DOHH2 (cell line): ENCODE measurements at regions not wholly inside any gene's neighbourhood (a gene's known extent, or its start where the extent isn't known, plus 50 kb on each side); places are given as distances from the start of the nearest gene placed in this dataset.
A peak's percentile ranks its signal among the peaks of the same experiment; 100 is the strongest.
"Not testable (repeated sequence)": the region's sequence is repeated elsewhere in the genome, so short reads cannot be mapped to it uniquely, and the experiment has no call there.

ENCODE experiments used
- H3F3A ChIP-seq: fragments of 200-600 bp; sonication (generic), shearing (Covaris generic); 2 replicates; pipeline ENCODE4 v1.6.0; 2016; ENCODE audit warnings: antibody characterized with exemption, mild to moderate bottlenecking; ENCODE audit not compliant: control insufficient read depth, insufficient read depth
- H3K27ac ChIP-seq: fragments of 200-600 bp; sonication (generic); 2 replicates; pipeline ENCODE4 v1.5.1; 2014; ENCODE audit warnings: low read depth, mild to moderate bottlenecking, low read length, moderate library complexity
- H3K27me3 ChIP-seq: fragments of 200-600 bp; sonication (generic); 2 replicates; pipeline ENCODE4 v1.6.1; 2014; ENCODE audit warnings: mild to moderate bottlenecking, low read length, mixed read lengths; ENCODE audit not compliant: control insufficient read depth
- H3K36me3 ChIP-seq: fragments of 200-600 bp; sonication (generic); 2 replicates; pipeline ENCODE4 v1.6.1; 2014; ENCODE audit warnings: mild to moderate bottlenecking, low read length, moderate library complexity, mixed read lengths; ENCODE audit not compliant: control insufficient read depth
- H3K4me1 ChIP-seq: fragments of 200-600 bp; sonication (generic); 2 replicates; pipeline ENCODE4 v1.6.1; 2014; ENCODE audit warnings: mild to moderate bottlenecking, low read length, mixed read lengths; ENCODE audit not compliant: control insufficient read depth
- H3K4me2 ChIP-seq: fragments of 200-600 bp; sonication (generic); 2 replicates; pipeline ENCODE4 v1.6.0; 2014; ENCODE audit warnings: mild to moderate bottlenecking, low read length, moderate library complexity
- H3K4me3 ChIP-seq: fragments of 200-600 bp; sonication (generic); 2 replicates; pipeline ENCODE4 v1.5.1; 2014; ENCODE audit warnings: mild to moderate bottlenecking, low read length, mixed read lengths
- H3K79me2 ChIP-seq: fragments of 200-600 bp; sonication (generic); 2 replicates; pipeline ENCODE4 v1.6.1; 2014; ENCODE audit warnings: mild to moderate bottlenecking, low read length, mixed read lengths; ENCODE audit not compliant: control insufficient read depth
- H3K9me2 ChIP-seq: fragments of 200-600 bp; sonication (generic); replicated peaks from 2 replicates; pipeline ENCODE4 v1.6.1; 2014; ENCODE audit warnings: mild to moderate bottlenecking, low read length, mixed read lengths; ENCODE audit not compliant: control insufficient read depth
- H3K9me3 ChIP-seq: fragments of 200-600 bp; sonication (generic); 2 replicates; pipeline ENCODE4 v1.6.1; 2014; ENCODE audit warnings: antibody characterized with exemption, low read length, mixed read lengths; ENCODE audit not compliant: control insufficient read depth, insufficient read depth
- H4K20me1 ChIP-seq: fragments of 200-600 bp; sonication (generic); 2 replicates; pipeline ENCODE4 v1.6.0; 2014; ENCODE audit warnings: low read depth, mild to moderate bottlenecking, antibody characterized with exemption, low read length, moderate library complexity; ENCODE audit not compliant: control insufficient read depth, insufficient read depth
- CTCF ChIP-seq: fragments of 200-600 bp; sonication (generic); IDR thresholded peaks from one replicate; pipeline ENCODE4 v1.5.1; 2014; ENCODE audit warnings: antibody characterized with exemption, mild to moderate bottlenecking, low read depth, low read length; ENCODE audit not compliant: poor library complexity, severe bottlenecking
- EZH2phosphoT487 ChIP-seq: fragments of 200-600 bp; sonication (generic); IDR thresholded peaks from 2 replicates; pipeline ENCODE4 v1.6.1; 2017; ENCODE audit warnings: borderline replicate concordance, mild to moderate bottlenecking, antibody characterized with exemption, low read length, moderate library complexity, mixed read lengths

GRCh38 chr4:37748485-37748884 is 62.3 kb upstream of the RELL1 start:
- Histone ChIP-seq H4K20me1 (no peaks in the 10 kb centered on the region), H3K9me2 (no peaks in the 10 kb centered on the region), H3F3A (peaks cover 13% of the 10 kb centered on the region), H3K36me3 (no peaks in the 10 kb centered on the region), H3K9me3 (peaks cover 7% of the 10 kb centered on the region; the same call in 1 of the 2 replicates), H3K4me1 (peaks cover 28% of the 10 kb centered on the region), H3K27ac (peak overlapping the region; percentile 58), H3K4me3 (peak overlapping the region; percentile 28), H3K27me3 (no peaks in the 10 kb centered on the region), H3K4me2 (peak overlapping the region; percentile 43), H3K79me2 (no peaks in the 10 kb centered on the region)
- TF ChIP-seq EZH2phosphoT487 (no peak), CTCF (no peak)

- Histone ChIP-seq H4K20me1 (no peaks in the 10 kb centered on the region), H3K4me2 (0 out of 2 replicates have a peak overlapping the region, but pooled peaks have one; percentile 43), H3K9me3 (peaks cover 7% of the 10 kb centered on the region; the same call in 1 of the 2 replicates), H3K4me3 (no peak overlapping the region), H3K9me2 (no peaks in the 10 kb centered on the region), H3K27ac (peak overlapping the region; percentile 58), H3K79me2 (no peaks in the 10 kb centered on the region), H3K27me3 (no peaks in the 10 kb centered on the region), H3F3A (peaks cover 13% of the 10 kb centered on the region), H3K4me1 (peaks cover 28% of the 10 kb centered on the region), H3K36me3 (no peaks in the 10 kb centered on the region)
- no peak for TF ChIP-seq CTCF
- TF ChIP-seq EZH2phosphoT487 = no peak
These were observed 61.7 kb upstream of the RELL1 start for GRCh38 chr4:37747772-37748330.

- H3K4me3 ChIP-seq, H3K79me2 ChIP-seq, H3K4me2 ChIP-seq, H3K27ac ChIP-seq, H4K20me1 ChIP-seq, H3K9me3 ChIP-seq, H3K9me2 ChIP-seq, H3K27me3 ChIP-seq, H3K36me3 ChIP-seq: not testable (repeated sequence)
- Histone ChIP-seq H3F3A (peaks cover 13% of the 10 kb centered on the region), H3K4me1 (peaks cover 28% of the 10 kb centered on the region)
These were observed 60.7 kb upstream of the RELL1 start for GRCh38 chr4:37746852-37747251.

- Histone ChIP-seq H3K4me3 (no peak overlapping the region), H3K4me2 (no peak overlapping the region)
These were observed 59.8 kb upstream of the RELL1 start for GRCh38 chr4:37745946-37746345.

More at GRCh38 chr4:37745946-37746345, 59.8 kb upstream of the RELL1 start:
- TF ChIP-seq EZH2phosphoT487 (no peak), CTCF (no peak)
- Histone ChIP-seq H3K79me2 (no peaks in the 10 kb centered on the region), H3K9me3 (peaks cover 7% of the 10 kb centered on the region; the same call in 1 of the 2 replicates), H4K20me1 (no peaks in the 10 kb centered on the region), H3K9me2 (no peaks in the 10 kb centered on the region), H3K36me3 (no peaks in the 10 kb centered on the region), H3K27ac (no peak overlapping the region), H3F3A (peaks cover 13% of the 10 kb centered on the region), H3K4me1 (peaks cover 28% of the 10 kb centered on the region), H3K27me3 (no peaks in the 10 kb centered on the region)
